Neural cell (in vitro differentiated cells): ENCODE measurements at regions not wholly inside any gene's neighbourhood (a gene's known extent, or its start where the extent isn't known, plus 50 kb on each side); places are given as distances from the start of the nearest gene placed in this dataset.

ENCODE experiments used
- CTCF ChIP-seq: fragments of 450-650 bp; IDR thresholded peaks from 2 replicates; pipeline ENCODE4 v1.5.1; 2014; ENCODE audit warnings: antibody characterized with exemption, mild to moderate bottlenecking, moderate library complexity; ENCODE audit not compliant: poor library complexity, severe bottlenecking
- POLR2AphosphoS5 ChIP-seq: IDR thresholded peaks from 2 replicates; pipeline ENCODE4 v1.6.1; 2012

GRCh38 chr21:28344985-28345384, 647.7 kb downstream of the LTN1 start:
- TF ChIP-seq POLR2AphosphoS5 (no peak), CTCF (no peak)
